ENCODE measurements at regions not wholly inside any gene's neighbourhood (a gene's known extent, or its start where the extent isn't known, plus 50 kb on each side); places are given as distances from the start of the nearest gene placed in this dataset.

GRCh38 chr11:112786886-112787530, 174.2 kb upstream of the NCAM1 start:
- no peak for TF ChIP-seq CTCF (IDR thresholded peaks at IDR 0.05)
- TF ChIP-seq POLR2AphosphoS5 (IDR thresholded peaks at IDR 0.05; ENCODE audit: low read depth, low read length) = no peak
